ENCODE measurements at regions not wholly inside any gene's neighbourhood (a gene's known extent, or its start where the extent isn't known, plus 50 kb on each side); places are given as distances from the start of the nearest gene placed in this dataset.

DNA sequence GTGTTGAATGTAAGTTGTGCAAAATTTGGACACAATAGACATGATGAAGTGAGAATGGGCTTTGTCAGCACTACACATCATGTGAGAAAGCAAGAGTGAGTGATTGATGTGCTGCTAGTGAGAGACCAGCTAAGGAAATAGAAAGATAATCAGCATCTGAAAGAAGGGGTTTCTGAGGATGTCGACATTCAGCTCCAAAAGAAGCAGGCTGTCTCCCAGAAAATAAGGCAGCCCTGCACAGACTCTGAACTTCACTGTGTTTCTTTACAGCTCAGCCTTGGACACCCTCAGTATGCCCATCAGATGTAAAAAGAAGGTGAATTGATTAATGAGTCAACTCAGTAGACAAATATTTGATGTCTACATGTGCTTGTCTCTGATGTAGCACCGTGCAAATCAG lies 80.8 kb upstream of the ADCY2 start:
- DNase-seq: no peak

DNA sequence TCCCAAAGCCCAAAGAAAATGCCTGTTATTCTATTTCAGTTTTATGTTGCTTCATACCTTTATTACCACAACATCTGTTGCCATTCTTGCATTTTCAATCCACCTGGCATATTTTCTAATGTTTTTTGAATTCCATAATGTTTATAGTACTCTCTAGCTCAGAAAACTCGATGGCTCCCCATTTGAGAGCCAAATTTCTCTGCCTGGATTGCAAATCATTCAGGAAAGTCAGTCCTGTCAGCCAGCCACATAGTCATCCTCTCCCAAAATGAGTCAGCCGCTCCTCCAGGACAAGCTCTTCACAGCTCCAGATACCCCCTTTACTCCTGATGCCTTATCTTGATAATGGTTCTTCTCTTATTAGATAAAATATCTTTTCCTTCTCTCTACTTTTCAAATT lies 78.2 kb upstream of the ADCY2 start:
- no peak for DNase-seq

GRCh38 chr5:7320701-7321301 lies 75.1 kb upstream of the ADCY2 start:
- no peak for DNase-seq

GRCh38 chr5:7321724-7322123 lies 74.2 kb upstream of the ADCY2 start:
- DNase-seq: no peak

GRCh38 chr5:7324919-7325318 lies 71.0 kb upstream of the ADCY2 start:
- DNase-seq: no peak

GRCh38 chr5:7325975-7326913 lies 69.7 kb upstream of the ADCY2 start:
- DNase-seq: peak; percentile 74

DNA sequence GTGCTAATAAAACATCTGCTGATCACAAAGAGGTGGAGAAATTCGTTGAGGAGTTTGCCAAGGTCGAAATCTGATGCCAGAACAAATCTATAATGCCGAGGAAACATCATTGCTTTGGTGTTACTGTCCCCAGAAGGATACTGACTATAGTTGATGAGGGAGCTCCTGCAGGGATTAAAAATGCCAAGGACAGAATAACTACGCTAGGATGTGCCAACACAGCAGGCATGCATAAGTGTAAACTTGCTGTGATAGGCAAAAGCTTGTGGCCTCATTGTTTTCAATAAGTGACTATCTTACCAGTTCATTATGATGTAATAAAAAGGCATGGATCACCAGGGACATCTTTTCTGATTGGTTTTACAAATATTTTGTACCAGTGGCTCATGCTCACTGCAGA lies 66.8 kb upstream of the ADCY2 start:
- DNase-seq: no peak

- DNase-seq: no peak
Observed at GRCh38 chr5:7329712-7330111, 66.2 kb upstream of the ADCY2 start.

DNA sequence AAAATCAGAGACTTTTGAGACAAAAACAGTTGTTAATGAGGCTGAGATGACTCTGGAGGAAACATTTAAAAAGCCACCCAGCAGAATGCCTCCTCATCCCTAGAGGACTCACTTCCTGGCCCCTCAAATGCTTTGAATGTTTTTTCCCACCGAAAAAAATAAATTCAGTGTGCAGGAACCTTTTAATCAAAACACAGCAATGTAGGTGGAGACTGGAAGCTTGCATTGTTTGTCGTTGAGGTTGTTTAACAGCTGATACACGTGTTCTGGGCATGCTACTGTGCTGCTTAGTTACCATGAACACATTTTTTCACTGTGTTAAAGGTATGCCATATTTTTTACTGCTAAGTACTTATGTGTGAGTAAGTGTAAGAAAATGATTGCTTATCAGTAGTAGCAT lies 65.7 kb upstream of the ADCY2 start:
- DNase-seq: no peak

DNA sequence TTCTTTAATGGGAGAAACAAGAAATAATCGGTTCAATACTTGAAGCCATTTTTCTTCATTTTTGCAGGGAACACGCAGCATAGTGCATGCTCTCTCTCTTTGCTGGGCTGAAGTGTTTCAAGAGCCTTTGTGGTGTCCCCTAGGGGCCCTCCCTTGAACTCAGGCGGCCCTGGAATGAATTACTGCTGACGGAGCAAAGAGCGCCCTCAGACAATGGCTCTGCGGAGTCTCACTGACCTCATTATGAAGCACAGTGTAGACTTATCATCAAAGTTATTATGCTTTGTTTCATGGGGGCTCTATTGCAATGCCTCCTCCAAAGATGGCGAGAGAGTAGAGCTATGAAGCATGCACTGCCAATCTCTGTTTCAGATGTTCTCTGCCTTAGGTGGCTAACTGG lies 64.8 kb upstream of the ADCY2 start:
- DNase-seq: no peak
